GM12891 (cell line): ENCODE measurements at regions not wholly inside any gene's neighbourhood (a gene's known extent, or its start where the extent isn't known, plus 50 kb on each side); places are given as distances from the start of the nearest gene placed in this dataset.

Experiments
- DNase-seq: peaks from one replicate; pipeline ENCODE4 v3.0.0; 2011; ENCODE audit warnings: low spot score; ENCODE audit not compliant: insufficient read length
- FAIRE-seq: peaks from 2 replicates; lab custom pipeline; 2011; peaks lifted over from hg19 to GRCh38; lab: Jason Lieb, UNC
- PAX5 ChIP-seq: IDR thresholded peaks from 2 replicates; pipeline ENCODE4 v1.6.1; 2011; ENCODE audit warnings: low read length, moderate library complexity, mild to moderate bottlenecking; ENCODE audit not compliant: insufficient read depth, severe bottlenecking
- POLR2A ChIP-seq: IDR thresholded peaks from 2 replicates; pipeline ENCODE4 v1.6.1; 2011; ENCODE audit warnings: low read depth, low read length, control low read depth
- POLR2AphosphoS5 ChIP-seq: IDR thresholded peaks from 2 replicates; pipeline ENCODE4 v1.6.1; 2011; ENCODE audit warnings: low read depth, low read length, control low read depth
- POU2F2 ChIP-seq: IDR thresholded peaks from 2 replicates; pipeline ENCODE4 v1.6.1; 2011; ENCODE audit warnings: low read depth, mild to moderate bottlenecking, control low read depth, low read length, moderate library complexity
- SPI1 ChIP-seq: IDR thresholded peaks from 2 replicates; pipeline ENCODE4 v1.6.1; 2011; ENCODE audit warnings: low read depth, low read length, control low read depth
- TAF1 ChIP-seq: IDR thresholded peaks from 2 replicates; pipeline ENCODE4 v1.6.1; 2011; ENCODE audit warnings: low read depth, low read length, control low read depth

DNA sequence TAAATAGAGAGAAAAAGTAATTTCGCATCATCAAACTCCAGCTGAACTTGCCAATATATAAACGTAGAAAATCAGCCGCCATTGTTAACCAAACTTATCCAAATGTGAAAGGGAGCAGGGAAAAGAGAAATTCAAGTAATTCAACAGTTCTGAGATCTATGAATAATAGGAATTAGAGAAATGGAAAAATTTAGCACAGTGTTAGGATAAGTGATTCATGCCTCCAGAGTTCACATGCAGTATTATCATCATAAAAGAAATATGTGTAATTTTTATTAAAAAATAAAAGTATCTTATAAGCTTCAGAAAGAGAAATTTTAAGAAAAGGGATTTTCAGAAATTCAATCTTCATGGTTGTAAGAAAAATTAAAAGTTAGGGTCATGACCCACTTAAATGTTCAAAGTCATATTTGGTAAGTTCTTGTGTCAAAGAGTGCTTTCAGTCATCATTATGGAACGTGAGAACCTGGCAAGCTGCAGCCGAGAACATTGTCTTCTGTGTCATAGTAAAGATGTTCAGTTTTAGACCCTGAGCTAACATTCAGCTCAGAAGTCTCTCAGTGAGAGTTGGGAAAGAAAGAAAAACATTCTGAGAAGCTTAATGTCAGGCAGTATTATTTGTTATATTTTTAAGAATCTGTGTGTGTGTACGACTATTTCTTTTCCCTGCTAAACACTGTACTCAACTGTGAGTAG is 414.3 kb upstream of the RGPD4 start:
- FAIRE-seq = no peak
- TF ChIP-seq TAF1 = no peak
- no peak for TF ChIP-seq POU2F2
- no peak for TF ChIP-seq POLR2A
- no peak for TF ChIP-seq PAX5
- TF ChIP-seq POLR2AphosphoS5 = no peak
- DNase-seq = no peak

DNA sequence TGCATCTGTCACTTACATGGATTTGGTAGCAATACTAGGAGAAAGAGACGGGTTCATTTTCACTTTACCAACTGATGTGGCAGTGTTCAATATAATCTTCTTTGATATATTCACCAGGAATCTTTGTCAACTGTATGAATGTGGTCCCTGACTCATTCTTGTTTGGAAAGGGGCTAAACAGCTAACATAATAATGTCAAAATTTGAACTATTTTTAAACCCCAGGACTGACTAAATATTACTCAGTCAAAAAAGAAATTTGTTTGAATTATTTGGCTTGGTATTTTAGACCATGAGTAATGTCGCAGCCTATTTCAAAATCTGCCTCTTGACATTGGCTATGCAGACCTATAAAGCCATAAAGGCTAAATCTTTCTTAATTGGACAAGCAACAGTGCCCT is 413.7 kb upstream of the RGPD4 start:
- no peak for DNase-seq
- FAIRE-seq = no peak
- TF ChIP-seq POLR2A (no peak), POU2F2 (no peak), TAF1 (no peak), SPI1 (no peak), PAX5 (no peak), POLR2AphosphoS5 (no peak)

DNA sequence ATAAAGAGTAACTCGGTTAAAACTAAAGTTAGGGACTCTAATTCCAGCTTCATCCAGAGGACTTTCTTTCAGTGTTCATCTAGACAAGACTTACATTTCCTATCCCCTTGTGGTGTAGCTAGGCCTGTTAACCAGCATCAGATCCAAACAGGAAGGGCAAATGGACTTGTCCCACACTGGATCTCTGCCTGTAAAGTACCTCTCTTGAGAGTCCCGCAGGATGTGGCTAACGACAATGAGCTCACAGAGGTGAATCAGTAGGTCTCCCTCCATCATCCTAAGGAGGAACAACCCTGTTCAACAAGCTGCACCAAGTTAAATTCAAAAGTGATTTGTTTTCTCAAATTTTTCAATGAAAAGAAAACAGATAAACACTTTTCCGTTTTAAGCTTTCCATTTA is 412.3 kb upstream of the RGPD4 start:
- no peak for FAIRE-seq
- TF ChIP-seq POLR2A = no peak
- no peak for TF ChIP-seq SPI1
- TF ChIP-seq PAX5 = no peak
- no peak for TF ChIP-seq POU2F2
- TF ChIP-seq TAF1 = no peak
- TF ChIP-seq POLR2AphosphoS5 = no peak
- DNase-seq = no peak

DNA sequence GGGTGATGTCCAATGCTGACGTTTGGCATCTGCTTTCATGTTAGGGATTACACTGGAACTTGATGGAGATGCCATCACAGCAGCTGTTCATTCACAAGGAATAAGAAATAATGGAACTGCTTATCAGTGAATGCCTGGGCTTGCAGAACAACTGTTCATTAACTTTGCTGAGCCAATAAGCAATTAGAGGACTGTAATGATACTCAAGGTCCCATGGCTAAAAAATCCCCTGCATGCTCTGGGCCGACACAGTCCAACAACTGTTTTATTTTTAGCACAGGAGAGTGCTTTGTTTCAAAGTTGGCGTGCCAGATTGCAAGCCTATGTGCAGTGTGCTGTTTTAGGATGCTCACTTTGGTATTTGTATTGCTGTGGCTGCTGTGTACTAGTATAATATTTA is 408.0 kb upstream of the RGPD4 start:
- FAIRE-seq (no peak), DNase-seq (no peak)
- TF ChIP-seq POLR2A = no peak
- TF ChIP-seq POU2F2 = no peak
- no peak for TF ChIP-seq PAX5
- TF ChIP-seq POLR2AphosphoS5 = no peak
- no peak for TF ChIP-seq SPI1
- no peak for TF ChIP-seq TAF1

DNA sequence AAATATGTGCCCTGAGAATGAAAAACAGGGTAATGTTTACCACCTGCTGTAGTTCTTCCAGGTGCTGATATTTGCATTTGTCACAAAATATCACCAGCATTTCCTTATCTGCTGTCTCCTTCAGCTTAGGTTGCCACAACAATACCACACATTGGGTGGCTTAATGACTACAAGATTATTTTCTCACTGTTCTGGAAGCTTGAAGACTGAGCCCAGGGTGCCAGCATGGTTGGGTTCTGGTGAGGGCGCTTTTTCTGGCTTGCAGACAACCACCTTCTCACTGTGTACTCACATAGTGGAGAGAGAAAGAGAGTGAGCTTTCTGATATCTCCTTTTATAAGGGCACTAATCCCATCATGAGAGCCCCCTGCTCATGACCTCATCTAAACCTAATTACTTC is 407.5 kb upstream of the RGPD4 start:
- DNase-seq (no peak), FAIRE-seq (no peak)
- TF ChIP-seq POU2F2 (no peak), PAX5 (no peak), POLR2A (no peak), TAF1 (no peak), POLR2AphosphoS5 (no peak), SPI1 (no peak)

DNA sequence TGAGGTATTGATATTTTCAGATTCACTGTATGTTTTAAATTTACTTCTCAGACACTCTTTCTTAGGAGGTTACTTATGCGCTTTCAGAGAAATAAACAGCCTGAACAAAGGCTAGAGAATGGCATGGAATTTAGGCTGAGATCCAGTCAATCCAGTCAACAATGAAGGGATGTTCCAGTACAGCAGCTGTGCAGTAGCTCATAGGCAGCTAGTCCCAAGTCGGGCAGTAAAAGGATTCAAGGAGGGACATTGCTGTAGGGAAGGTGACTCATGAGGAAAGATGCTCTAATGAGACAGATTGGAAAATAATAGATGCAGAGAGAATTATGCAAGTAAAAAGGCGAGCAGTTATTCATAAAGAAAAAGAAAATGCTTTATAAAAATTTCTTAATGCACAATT is 397.9 kb upstream of the RGPD4 start:
- TF ChIP-seq POLR2AphosphoS5 = no peak
- TF ChIP-seq POLR2A = no peak
- no peak for TF ChIP-seq POU2F2
- no peak for TF ChIP-seq PAX5
- no peak for TF ChIP-seq TAF1
- TF ChIP-seq SPI1 = no peak
- no peak for FAIRE-seq
- DNase-seq = no peak

DNA sequence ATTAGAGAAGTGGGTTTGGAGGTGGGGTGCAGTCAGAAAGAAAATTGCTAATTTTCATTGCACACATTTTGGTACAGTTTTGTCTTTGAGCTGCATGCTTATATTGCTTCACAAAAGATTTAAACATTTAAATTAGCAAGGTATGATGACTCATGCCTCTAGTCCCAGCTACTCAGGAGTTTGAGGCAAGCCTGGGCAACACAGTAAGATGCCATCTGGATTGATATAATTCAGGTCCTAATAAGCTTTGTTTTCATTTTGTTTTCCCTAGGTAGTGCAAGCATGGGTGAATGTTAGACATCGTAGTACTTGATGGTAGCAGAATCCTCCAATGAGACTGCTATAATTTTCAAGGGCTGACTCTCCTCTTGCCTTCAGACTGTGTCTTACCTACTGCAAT is 396.7 kb upstream of the RGPD4 start:
- DNase-seq (no peak), FAIRE-seq (no peak)
- TF ChIP-seq TAF1 (no peak), POLR2A (no peak), POU2F2 (no peak), SPI1 (no peak), POLR2AphosphoS5 (no peak), PAX5 (no peak)

DNA sequence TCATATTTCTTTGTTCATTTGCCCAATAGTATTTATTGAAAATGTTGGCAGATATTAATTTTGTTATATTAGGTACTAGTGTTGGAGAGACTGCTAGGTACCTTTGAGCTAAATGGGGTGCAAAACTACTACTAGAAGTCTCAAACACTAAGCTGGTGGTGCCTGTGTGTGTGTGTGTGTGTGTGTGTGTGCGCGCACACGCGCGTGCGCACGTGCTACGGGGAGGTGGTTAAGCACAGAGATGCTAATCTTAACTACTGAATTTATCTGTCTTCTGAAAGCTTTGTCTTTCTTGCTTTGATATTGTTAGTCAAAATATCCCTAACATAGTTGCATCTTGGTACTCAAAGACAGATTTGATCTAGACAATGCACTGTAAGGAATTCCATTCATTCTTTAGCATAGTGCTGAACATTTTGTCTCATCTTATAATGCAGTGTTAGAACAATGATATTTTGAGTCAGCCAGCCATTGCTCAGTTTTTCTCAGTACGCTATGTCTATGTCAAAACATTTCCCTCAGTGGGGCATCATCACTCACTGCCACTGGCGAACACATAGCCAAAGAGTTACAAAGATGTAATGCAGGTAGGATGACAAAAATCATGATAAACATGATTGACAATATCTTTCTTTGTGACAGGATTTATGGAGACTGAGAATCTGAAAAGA is 396.0 kb upstream of the RGPD4 start:
- DNase-seq (no peak), FAIRE-seq (no peak)
- TF ChIP-seq POLR2AphosphoS5 (no peak), PAX5 (no peak), POLR2A (no peak), TAF1 (no peak), POU2F2 (no peak), SPI1 (no peak)

DNA sequence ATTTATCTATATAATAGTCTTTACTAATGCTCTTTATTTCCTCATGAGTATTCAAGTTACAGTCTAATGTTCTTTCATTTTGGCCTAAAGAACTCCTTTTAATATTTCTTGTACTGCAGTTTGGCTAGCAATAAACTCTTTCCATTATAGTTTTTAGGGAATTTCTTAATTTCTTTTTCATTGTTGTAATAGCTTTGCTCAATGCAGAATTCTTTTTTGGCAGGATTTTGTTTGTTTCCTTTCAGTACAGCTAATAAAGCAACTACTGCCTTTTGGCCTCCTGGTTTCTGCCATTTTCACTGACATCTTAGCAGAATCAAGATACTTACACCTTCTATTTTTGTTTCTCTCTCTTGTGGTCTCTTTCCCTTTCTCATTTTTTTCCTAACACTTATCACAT is 390.4 kb upstream of the RGPD4 start:
- DNase-seq (no peak), FAIRE-seq (no peak)
- TF ChIP-seq SPI1 = no peak
- TF ChIP-seq POLR2A = no peak
- TF ChIP-seq POU2F2 = no peak
- TF ChIP-seq PAX5 = no peak
- TF ChIP-seq POLR2AphosphoS5 = no peak
- TF ChIP-seq TAF1 = no peak

DNA sequence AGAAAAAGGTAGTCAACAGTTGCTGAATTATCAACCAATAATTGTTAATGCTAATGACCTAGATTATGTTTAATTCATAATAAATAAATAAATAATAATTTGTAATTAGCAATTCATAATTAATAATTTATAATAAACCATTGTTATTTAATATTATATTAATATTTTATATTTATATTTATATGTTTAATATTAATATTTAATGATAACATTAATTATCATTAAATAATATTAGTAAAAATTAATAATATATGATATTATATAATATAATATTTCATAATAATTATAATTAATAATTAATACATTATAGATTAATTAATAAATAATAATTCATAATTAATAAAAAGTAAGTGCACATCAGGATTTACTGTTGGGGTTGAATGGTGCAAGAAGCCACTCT is 389.4 kb upstream of the RGPD4 start:
- TF ChIP-seq POLR2AphosphoS5 (no peak), SPI1 (no peak), PAX5 (no peak), TAF1 (no peak), POLR2A (no peak), POU2F2 (no peak)
- no peak for DNase-seq
- no peak for FAIRE-seq

DNA sequence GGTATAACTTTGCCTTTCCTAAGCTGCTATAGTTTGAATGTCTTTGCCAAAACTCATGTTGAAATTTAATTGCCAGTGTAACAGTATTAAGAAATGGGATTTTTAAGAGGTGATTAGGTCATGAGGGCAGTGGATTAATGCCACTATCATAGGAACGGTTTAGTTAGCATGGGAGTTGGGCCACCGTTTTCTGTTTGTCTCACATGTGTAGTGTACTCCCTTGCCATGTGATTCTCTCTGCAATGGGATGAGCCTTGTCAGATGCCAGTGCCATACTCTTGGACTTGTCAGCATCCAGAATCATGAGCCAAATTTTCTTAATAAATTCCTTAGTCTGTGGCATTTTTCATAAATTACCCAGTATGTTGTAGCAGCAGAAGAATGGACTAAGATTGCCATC is 388.9 kb upstream of the RGPD4 start:
- DNase-seq = no peak
- no peak for FAIRE-seq
- TF ChIP-seq POLR2A (no peak), POLR2AphosphoS5 (no peak), PAX5 (no peak), TAF1 (no peak), SPI1 (no peak), POU2F2 (no peak)
